GM18505 (cell line): ENCODE measurements at regions not wholly inside any gene's neighbourhood (a gene's known extent, or its start where the extent isn't known, plus 50 kb on each side); places are given as distances from the start of the nearest gene placed in this dataset.
"Not testable (repeated sequence)": the region's sequence is repeated elsewhere in the genome, so short reads cannot be mapped to it uniquely, and the experiment has no call there.

Experiments used
- ATAC-seq: cut with Tn5 transposase; IDR thresholded peaks from one replicate; pipeline ENCODE4 v1.9.1; 2021; ENCODE audit not compliant: unreplicated experiment
- POLR2A ChIP-seq: IDR thresholded peaks from 4 replicates; pipeline ENCODE4 v1.6.1; 2011; ENCODE audit warnings: borderline replicate concordance; ENCODE audit not compliant: insufficient read depth, insufficient read length; ENCODE audit errors: extremely low read depth

DNA sequence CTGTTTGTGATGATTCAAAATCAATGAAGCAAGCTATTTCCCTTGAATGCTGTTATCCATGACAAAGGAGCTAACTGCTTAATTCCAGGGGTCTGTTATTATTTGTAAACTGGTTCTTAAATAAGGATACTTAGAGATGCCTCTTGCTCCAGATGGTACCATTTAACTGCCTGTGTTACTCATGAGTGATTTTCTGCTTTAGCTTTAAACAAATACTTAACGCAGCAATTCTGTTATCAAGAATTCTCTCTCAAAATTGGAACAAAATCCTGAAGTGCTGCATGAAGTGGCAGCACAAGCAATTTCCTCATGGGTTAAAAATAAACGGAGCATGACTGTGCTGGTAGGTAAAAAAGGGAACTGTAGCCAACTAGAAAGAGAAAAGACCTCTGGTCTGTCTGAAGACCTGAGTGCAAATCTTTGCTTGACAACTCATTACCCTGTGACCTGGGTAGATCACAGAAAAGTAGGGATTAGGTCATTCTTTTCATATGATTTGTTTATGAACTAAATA is 62.5 kb upstream of the GBE1 start:
- no peak for TF ChIP-seq POLR2A
- ATAC-seq, result peak; percentile 98

DNA sequence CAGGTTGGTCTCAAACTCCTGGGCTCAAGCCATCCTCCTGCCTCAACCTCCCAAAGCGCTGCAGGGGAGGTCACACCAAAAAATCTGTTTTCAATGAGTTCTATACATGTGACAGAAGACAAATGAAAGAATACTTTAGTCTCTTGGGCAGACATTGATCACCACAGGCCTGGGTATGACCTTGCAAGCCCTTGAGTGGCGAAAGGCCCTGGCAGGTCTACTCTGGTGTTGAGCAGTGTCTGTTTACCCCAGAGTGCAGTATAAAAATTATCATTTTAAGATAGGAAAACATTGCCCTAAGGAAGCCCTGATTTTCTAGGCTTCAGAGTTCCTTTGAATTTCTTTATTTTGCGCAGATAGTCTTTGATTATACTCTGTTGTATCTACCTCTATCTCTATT is 61.6 kb upstream of the GBE1 start:
- no peak for TF ChIP-seq POLR2A
- ATAC-seq, result no peak

DNA sequence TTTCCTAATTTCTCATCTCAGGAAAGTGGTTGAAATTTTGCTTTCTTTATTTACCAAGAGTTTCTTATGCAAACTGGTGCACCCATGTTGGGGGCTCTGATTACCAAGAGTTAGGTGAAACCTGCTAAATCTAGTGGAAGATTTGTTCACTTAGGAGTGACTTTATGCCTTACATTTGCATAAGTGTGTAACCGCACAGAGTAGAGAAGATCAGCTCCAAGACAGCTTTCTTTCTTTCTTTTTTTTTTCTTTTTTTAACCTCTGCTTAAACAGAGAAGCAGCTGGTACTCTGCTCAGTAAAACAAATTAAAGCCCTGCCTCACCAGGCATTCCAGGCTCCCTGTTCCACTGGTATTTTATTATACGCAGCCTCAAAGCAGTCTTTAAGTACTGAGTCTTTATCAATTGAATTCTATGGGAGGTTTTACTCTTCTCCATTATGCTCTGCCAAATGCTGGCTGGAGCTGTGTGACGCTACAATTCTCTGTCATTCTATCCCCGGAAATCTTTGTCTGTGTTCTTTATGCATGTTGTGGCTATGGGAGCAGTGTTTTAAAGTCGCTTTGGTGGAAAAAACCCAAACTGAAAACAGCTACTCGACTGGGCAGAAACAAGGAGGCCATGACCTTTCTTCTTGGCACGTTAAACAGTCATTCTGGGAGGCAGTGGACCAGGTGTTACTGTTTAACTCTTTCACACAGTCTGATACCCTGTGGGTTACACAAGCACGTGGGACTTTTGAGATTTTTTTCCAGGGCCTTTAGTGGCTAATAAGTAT is 55.2 kb upstream of the GBE1 start:
- TF ChIP-seq POLR2A, result no peak
- ATAC-seq, result peak; percentile 96

DNA sequence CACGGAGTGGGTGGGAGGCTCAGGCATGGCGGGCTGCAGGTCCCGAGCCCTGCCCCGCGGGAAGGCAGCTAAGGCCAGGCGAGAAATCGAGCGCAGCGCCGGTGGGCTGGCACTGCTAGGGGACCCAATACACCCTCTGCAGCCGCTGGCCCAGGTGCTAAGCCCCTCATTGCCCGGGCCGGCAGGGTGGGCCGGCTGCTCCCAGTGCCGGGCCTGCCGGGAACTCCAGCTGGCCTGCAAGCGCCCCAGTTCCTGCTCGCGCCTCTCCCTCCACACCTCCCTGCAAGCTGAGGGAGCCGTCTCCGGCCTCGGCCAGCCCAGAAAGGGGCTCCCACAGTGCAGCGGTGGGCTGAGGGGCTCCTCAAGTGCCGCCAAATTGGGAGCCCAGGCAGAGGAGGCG is 50.7 kb upstream of the GBE1 start:
- ATAC-seq, result not testable (repeated sequence)
